H9 (cell line): ENCODE measurements at regions not wholly inside any gene's neighbourhood (a gene's known extent, or its start where the extent isn't known, plus 50 kb on each side); places are given as distances from the start of the nearest gene placed in this dataset.

Experiments
- DNase-seq: peaks from one replicate; pipeline ENCODE4 v3.0.0-alpha.2; 2017
- H2AFZ ChIP-seq: one replicate; pipeline ENCODE4 v1.6.1; 2013; ENCODE audit warnings: mild to moderate bottlenecking, low read length, control low read depth, moderate library complexity
- H2AK5ac ChIP-seq: 2 replicates; pipeline ENCODE4 v1.6.1; 2013; ENCODE audit warnings: low read length, control low read depth, mixed read lengths; ENCODE audit not compliant: insufficient read length
- H2BK120ac ChIP-seq: one replicate; pipeline ENCODE4 v1.6.1; 2013; ENCODE audit warnings: low read depth, mild to moderate bottlenecking, low read length, control low read depth, inconsistent platforms; ENCODE audit not compliant: poor library complexity, severe bottlenecking
- H2BK12ac ChIP-seq: 2 replicates; pipeline ENCODE4 v1.6.1; 2013; ENCODE audit warnings: low read length, control low read depth, mixed read lengths, low read depth; ENCODE audit not compliant: insufficient read length
- H2BK15ac ChIP-seq: 2 replicates; pipeline ENCODE4 v1.6.1; 2013; ENCODE audit warnings: low read depth, low read length, control low read depth
- H2BK20ac ChIP-seq: one replicate; pipeline ENCODE4 v1.6.1; 2013; ENCODE audit warnings: low read depth, mild to moderate bottlenecking, low read length, control low read depth, inconsistent platforms; ENCODE audit not compliant: poor library complexity, severe bottlenecking
- H2BK5ac ChIP-seq: 2 replicates; pipeline ENCODE4 v1.6.1; 2013; ENCODE audit warnings: low read length, control low read depth, mixed read lengths; ENCODE audit not compliant: insufficient read length
- H3K14ac ChIP-seq: 2 replicates; pipeline ENCODE4 v1.6.1; 2013; ENCODE audit warnings: low read length, control low read depth; ENCODE audit not compliant: insufficient read depth
- H3K18ac ChIP-seq: 2 replicates; pipeline ENCODE4 v1.6.1; 2013; ENCODE audit warnings: low read depth, mild to moderate bottlenecking, mixed read lengths, low read length, control low read depth; ENCODE audit not compliant: insufficient read length
- H3K23ac ChIP-seq: 2 replicates; pipeline ENCODE4 v1.6.1; 2013; ENCODE audit warnings: low read length, control low read depth, mixed read lengths, low read depth; ENCODE audit not compliant: insufficient read length
- H3K23me2 ChIP-seq: 2 replicates; pipeline ENCODE4 v1.6.1; 2013; ENCODE audit warnings: low read depth, mild to moderate bottlenecking, mixed read lengths, low read length, control low read depth; ENCODE audit not compliant: insufficient read length, poor library complexity, severe bottlenecking
- H3K27ac ChIP-seq: 2 replicates; pipeline ENCODE4 v1.5.1; 2013; ENCODE audit warnings: low read length, control low read depth, mixed read lengths, low read depth; ENCODE audit not compliant: insufficient read length
- H3K27me3 ChIP-seq: 2 replicates; pipeline ENCODE4 v1.6.1; 2013; ENCODE audit warnings: low read length, control low read depth, inconsistent platforms; ENCODE audit not compliant: insufficient read depth
- H3K4ac ChIP-seq: 2 replicates; pipeline ENCODE4 v1.6.1; 2013; ENCODE audit warnings: low read depth, mild to moderate bottlenecking, control low read depth, inconsistent platforms, low read length, moderate library complexity
- H3K4me1 ChIP-seq: 2 replicates; pipeline ENCODE4 v1.6.1; 2013; ENCODE audit warnings: low read length, control low read depth, inconsistent platforms; ENCODE audit not compliant: insufficient read depth
- H3K4me2 ChIP-seq: 2 replicates; pipeline ENCODE4 v1.6.1; 2013; ENCODE audit warnings: low read length, control low read depth, mixed read lengths; ENCODE audit not compliant: insufficient read length, insufficient read depth
- H3K56ac ChIP-seq: 2 replicates; pipeline ENCODE4 v1.6.1; 2013; ENCODE audit warnings: low read depth, mild to moderate bottlenecking, mixed read lengths, low read length, control low read depth; ENCODE audit not compliant: insufficient read length
- H3K79me1 ChIP-seq: 2 replicates; pipeline ENCODE4 v1.6.1; 2013; ENCODE audit warnings: low read depth, mild to moderate bottlenecking, moderate library complexity, low read length, control low read depth, inconsistent platforms; ENCODE audit not compliant: insufficient read depth, poor library complexity, severe bottlenecking
- H3K79me2 ChIP-seq: 2 replicates; pipeline ENCODE4 v1.6.1; 2013; ENCODE audit warnings: low read length, control low read depth, inconsistent platforms; ENCODE audit not compliant: insufficient read depth
- H3K9ac ChIP-seq: 2 replicates; pipeline ENCODE4 v1.6.1; 2013; ENCODE audit warnings: low read length, control low read depth, mixed read lengths; ENCODE audit not compliant: insufficient read length; ENCODE audit errors: extremely low read depth
- H3K9me3 ChIP-seq: one replicate; pipeline ENCODE4 v1.6.1; 2013; ENCODE audit warnings: low read depth, low read length, inconsistent platforms; ENCODE audit not compliant: control insufficient read depth
- H3T11ph ChIP-seq: one replicate; pipeline ENCODE4 v1.6.1; 2013; ENCODE audit warnings: mild to moderate bottlenecking, low read length, control low read depth, inconsistent platforms
- H4K20me1 ChIP-seq: one replicate; pipeline ENCODE4 v1.6.1; 2013; ENCODE audit not compliant: control insufficient read depth, insufficient read length, insufficient read depth
- H4K5ac ChIP-seq: 2 replicates; pipeline ENCODE4 v1.6.1; 2013; ENCODE audit warnings: low read depth, mild to moderate bottlenecking, mixed read lengths, low read length, control low read depth; ENCODE audit not compliant: insufficient read length
- H4K8ac ChIP-seq: replicated peaks from 2 replicates; pipeline ENCODE4 v1.6.1; 2013; ENCODE audit warnings: low read length, control low read depth, mixed read lengths, low read depth; ENCODE audit not compliant: insufficient read length
- H4K91ac ChIP-seq: 2 replicates; pipeline ENCODE4 v1.6.1; 2013; ENCODE audit warnings: low read depth, mild to moderate bottlenecking, moderate library complexity, mixed read lengths, low read length, control low read depth; ENCODE audit not compliant: insufficient read length
- H3K27ac Mint-ChIP-seq, 3 experiments: 2 replicates in 2 of 3; 3 replicates in 1 of 3; pipeline ENCODE4 v1.8.0; 2020 to 2021; ENCODE audit warnings: mixed read lengths in 3 of 3, mild to moderate bottlenecking in 1 of 3, moderate library complexity in 1 of 3
- H3K27me3 Mint-ChIP-seq: 2 replicates; pipeline ENCODE4 v1.8.0; 2021; ENCODE audit warnings: low read depth, mild to moderate bottlenecking, moderate library complexity, mixed read lengths
- H3K36me3 Mint-ChIP-seq, 3 experiments: 2 replicates in 2 of 3; 3 replicates in 1 of 3; pipeline ENCODE4 v1.8.0; 2020 to 2021; ENCODE audit warnings: low read depth in 3 of 3, mixed read lengths in 3 of 3; ENCODE audit not compliant: insufficient read depth in 1 of 3
- H3K4me1 Mint-ChIP-seq, 2 experiments: 2 replicates each; pipeline ENCODE4 v1.8.0; 2020; ENCODE audit warnings: mixed read lengths in 2 of 2
- H3K4me3 Mint-ChIP-seq, 2 experiments: 2 replicates in 1 of 2; 3 replicates in 1 of 2; pipeline ENCODE4 v1.8.0; 2020 to 2021; ENCODE audit warnings: mild to moderate bottlenecking in 2 of 2, mixed read lengths in 2 of 2, moderate library complexity in 1 of 2
- H3K9me3 Mint-ChIP-seq, 2 experiments: 2 replicates in 1 of 2; 3 replicates in 1 of 2; pipeline ENCODE4 v1.8.0; 2020; ENCODE audit warnings: mild to moderate bottlenecking in 2 of 2, mixed read lengths in 2 of 2, moderate library complexity in 1 of 2
- CTCF ChIP-seq: fragments of 200-600 bp; sonication (generic); conservative IDR thresholded peaks from 3 replicates; pipeline ENCODE4 v1.8.0; 2021; ENCODE audit warnings: antibody characterized with exemption, mild to moderate bottlenecking
- WGBS: extraction: QIAGEN DNeasy Blood & Tissue Kit; methylation state at CpG from one replicate; pipeline ENCODE4 v1.1.7; 2013; ENCODE audit warnings: missing lambda C conversion rate, low lambda C conversion rate, mixed read lengths; ENCODE audit not compliant: insufficient read length; ENCODE audit errors: extremely low coverage; 5-methylcytosine and 5-hydroxymethylcytosine counted together

GRCh38 chr19:30070968-30071632 lies 129.1 kb downstream of the URI1 start:
- H3K4ac ChIP-seq, result no peak overlapping the region
- no peak overlapping the region for H3K56ac ChIP-seq
- H3K14ac ChIP-seq, result no peak overlapping the region
- no peak overlapping the region for H2BK120ac ChIP-seq
- no peaks in the 10 kb centered on the region for H4K20me1 ChIP-seq
- Mint-ChIP-seq H3K9me3 (no peaks in the 10 kb centered on the region; a peak in 1 of 5 replicates), H3K36me3 (no peaks in the 10 kb centered on the region; a peak in 1 of 7 replicates), H3K27me3 (peaks cover 2% of the 10 kb centered on the region; the same call in 1 of the 2 replicates), H3K27ac (no peak overlapping the region), H3K4me3 (no peak overlapping the region), H3K4me1 (peaks cover 6 to 19% of the 10 kb centered on the region in 2 experiments)
- H2AK5ac ChIP-seq, result no peak overlapping the region
- H3K23me2 ChIP-seq, result no peaks in the 10 kb centered on the region
- no peak overlapping the region for H2BK5ac ChIP-seq
- H2BK20ac ChIP-seq, result no peak overlapping the region
- H3K23ac ChIP-seq, result no peak overlapping the region
- H2AFZ ChIP-seq, result no peak overlapping the region
- H4K5ac ChIP-seq, result no peak overlapping the region
- no peak overlapping the region for H4K8ac ChIP-seq
- no peak overlapping the region for H2BK15ac ChIP-seq
- no peak overlapping the region for H2BK12ac ChIP-seq
- TF ChIP-seq CTCF, result no peak
- no peak overlapping the region for H3K18ac ChIP-seq
- no peaks in the 10 kb centered on the region for H3K27me3 ChIP-seq
- H3K4me2 ChIP-seq, result no peak overlapping the region
- H3K9me3 ChIP-seq, result no peaks in the 10 kb centered on the region
- no peak overlapping the region for H4K91ac ChIP-seq
- H3K79me1 ChIP-seq, result no peaks in the 10 kb centered on the region
- H3T11ph ChIP-seq, result no peak overlapping the region
- H3K4me1 ChIP-seq, result no peaks in the 10 kb centered on the region
- WGBS, result no CpG with 5 or more reads among the region's 26 CpGs
- no peaks in the 10 kb centered on the region for H3K79me2 ChIP-seq
- DNase-seq, result no peak
- no peak overlapping the region for H3K9ac ChIP-seq
- no peak overlapping the region for H3K27ac ChIP-seq
